Stimulated activated CD4-positive, alpha-beta T cell treated with anti-CD3 and anti-CD28 coated beads, Interleukin-15, amount 100 ng/mL, for 1 hour (primary cell): ENCODE measurements at regions not wholly inside any gene's neighbourhood (a gene's known extent, or its start where the extent isn't known, plus 50 kb on each side); places are given as distances from the start of the nearest gene placed in this dataset.
"Not testable (repeated sequence)": the region's sequence is repeated elsewhere in the genome, so short reads cannot be mapped to it uniquely, and the experiment has no call there.

Experiments used
- DNase-seq, 2 donors: peaks; one replicate each; pipeline ENCODE4 v3.0.0-alpha.2; 2020; ENCODE audit warnings: low read depth in 1 of 2, low spot score in 1 of 2

- DNase-seq, result no peak
Measured at GRCh38 chr2:239663364-239663924, 262.6 kb upstream of the HDAC4 start.

- DNase-seq, result no peak
Measured at GRCh38 chr2:239662413-239663120, 261.7 kb upstream of the HDAC4 start.

- DNase-seq, result no peak
Measured at GRCh38 chr2:239661334-239662312, 260.8 kb upstream of the HDAC4 start.

GRCh38 chr2:239660390-239661230 is 259.8 kb upstream of the HDAC4 start:
- no peak for DNase-seq

- DNase-seq, result no peak
Measured at GRCh38 chr2:239657992-239658391, 257.2 kb upstream of the HDAC4 start.

GRCh38 chr2:239657236-239657635 is 256.4 kb upstream of the HDAC4 start:
- DNase-seq, result no peak

GRCh38 chr2:239654266-239654665 is 253.4 kb upstream of the HDAC4 start:
- DNase-seq, result no peak

- DNase-seq, result no peak
Measured at GRCh38 chr2:239651859-239652258, 251.0 kb upstream of the HDAC4 start.

GRCh38 chr2:239650674-239651073 is 249.9 kb upstream of the HDAC4 start:
- DNase-seq, result no peak

- DNase-seq, result no peak
Measured at GRCh38 chr2:239649309-239649708, 248.5 kb upstream of the HDAC4 start.

- DNase-seq, result no peak
Measured at GRCh38 chr2:239648607-239649006, 247.8 kb upstream of the HDAC4 start.

GRCh38 chr2:239647052-239647819 is 246.4 kb upstream of the HDAC4 start:
- no peak for DNase-seq

- no peak for DNase-seq
Measured at GRCh38 chr2:239646184-239646583, 245.4 kb upstream of the HDAC4 start.

GRCh38 chr2:239644594-239644993 is 243.8 kb upstream of the HDAC4 start:
- not testable (repeated sequence) for DNase-seq

- no peak for DNase-seq
Measured at GRCh38 chr2:239644011-239644410, 243.2 kb upstream of the HDAC4 start.

GRCh38 chr2:239642406-239643004 is 241.7 kb upstream of the HDAC4 start:
- no peak for DNase-seq

GRCh38 chr2:239641904-239642303 is 241.1 kb upstream of the HDAC4 start:
- DNase-seq, result not testable (repeated sequence)

GRCh38 chr2:239640676-239641578 is 240.1 kb upstream of the HDAC4 start:
- DNase-seq, result no peak

GRCh38 chr2:239640210-239640609 is 239.4 kb upstream of the HDAC4 start:
- DNase-seq, result no peak
